Skeletal muscle tissue (tissue), 3 donors: ENCODE measurements at regions not wholly inside any gene's neighbourhood (a gene's known extent, or its start where the extent isn't known, plus 50 kb on each side); places are given as distances from the start of the nearest gene placed in this dataset.

Experiments used
- H3K27ac ChIP-seq: one replicate; pipeline ENCODE4 v1.7.0; 2013; ENCODE audit warnings: mild to moderate bottlenecking, low read depth, low read length, inconsistent platforms
- H3K27me3 ChIP-seq, 3 donors: one replicate each; pipeline ENCODE4 v1.7.0; 2013; ENCODE audit warnings: low read length in 3 of 3; ENCODE audit not compliant: control insufficient read depth in 3 of 3, insufficient read depth in 3 of 3
- H3K36me3 ChIP-seq, 3 donors: one replicate each; pipeline ENCODE4 v1.7.0; 2013; ENCODE audit warnings: low read length in 3 of 3; ENCODE audit not compliant: control insufficient read depth in 3 of 3, insufficient read depth in 3 of 3
- H3K4me1 ChIP-seq, 3 donors: one replicate each; pipeline ENCODE4 v1.7.0; 2013; ENCODE audit warnings: low read length in 3 of 3, mild to moderate bottlenecking in 3 of 3; ENCODE audit not compliant: control insufficient read depth in 3 of 3, insufficient read depth in 3 of 3
- H3K4me3 ChIP-seq, 3 donors: one replicate each; pipeline ENCODE4 v1.7.0; 2013; ENCODE audit warnings: low read length in 3 of 3
- H3K9ac ChIP-seq, 3 donors: one replicate each; pipeline ENCODE4 v1.7.0; 2013; ENCODE audit warnings: low read length in 3 of 3, mild to moderate bottlenecking in 3 of 3, moderate library complexity in 2 of 3, low read depth in 1 of 3
- H3K9me3 ChIP-seq, 3 donors: one replicate each; pipeline ENCODE4 v1.7.0; 2013; ENCODE audit warnings: low read length in 3 of 3; ENCODE audit not compliant: control insufficient read depth in 3 of 3
- donor health status: Osteomylitis.

GRCh38 chr2:2698182-2699120, 367.4 kb upstream of the MYT1L start:
- no peak overlapping the region for H3K9ac ChIP-seq
- no peaks in the 10 kb centered on the region for H3K4me1 ChIP-seq
- no peaks in the 10 kb centered on the region for H3K36me3 ChIP-seq
- no peak overlapping the region for H3K4me3 ChIP-seq
- H3K27me3 ChIP-seq = peaks cover 2 to 17% (median 3%) of the 10 kb centered on the region in 3 donors
- H3K9me3 ChIP-seq = no peaks in the 10 kb centered on the region
- H3K27ac ChIP-seq = no peak overlapping the region

- peaks cover 3 to 23% (median 5%) of the 10 kb centered on the region in 3 donors for H3K27me3 ChIP-seq
- H3K9me3 ChIP-seq = no peaks in the 10 kb centered on the region
- no peaks in the 10 kb centered on the region for H3K36me3 ChIP-seq
- no peak overlapping the region for H3K27ac ChIP-seq
- no peaks in the 10 kb centered on the region for H3K4me1 ChIP-seq
- no peak overlapping the region for H3K4me3 ChIP-seq
- no peak overlapping the region for H3K9ac ChIP-seq
These were observed 365.8 kb upstream of the MYT1L start for GRCh38 chr2:2696733-2697455.

GRCh38 chr2:2696325-2696724, 365.2 kb upstream of the MYT1L start:
- H3K9ac ChIP-seq = no peak overlapping the region
- no peaks in the 10 kb centered on the region for H3K9me3 ChIP-seq
- peaks cover 3 to 23% (median 6%) of the 10 kb centered on the region in 3 donors for H3K27me3 ChIP-seq
- no peak overlapping the region for H3K4me3 ChIP-seq
- H3K36me3 ChIP-seq = no peaks in the 10 kb centered on the region
- H3K27ac ChIP-seq = no peak overlapping the region
- H3K4me1 ChIP-seq = no peaks in the 10 kb centered on the region

- no peaks in the 10 kb centered on the region for H3K9me3 ChIP-seq
- H3K27ac ChIP-seq = no peak overlapping the region
- no peaks in the 10 kb centered on the region for H3K4me1 ChIP-seq
- no peak overlapping the region for H3K9ac ChIP-seq
- no peaks in the 10 kb centered on the region for H3K36me3 ChIP-seq
- H3K4me3 ChIP-seq = no peak overlapping the region
- H3K27me3 ChIP-seq = peaks cover 6 to 31% (median 6%) of the 10 kb centered on the region in 3 donors
These were observed 363.7 kb upstream of the MYT1L start for GRCh38 chr2:2694746-2695145.

GRCh38 chr2:2692599-2693389, 361.7 kb upstream of the MYT1L start:
- Histone ChIP-seq H3K36me3 (no peaks in the 10 kb centered on the region), H3K27ac (no peak overlapping the region), H3K9me3 (no peaks in the 10 kb centered on the region), H3K9ac (no peak overlapping the region), H3K4me3 (no peak overlapping the region), H3K4me1 (no peaks in the 10 kb centered on the region), H3K27me3 (peaks cover 6 to 31% (median 6%) of the 10 kb centered on the region in 3 donors)

- Histone ChIP-seq H3K4me3 (no peak overlapping the region), H3K4me1 (no peaks in the 10 kb centered on the region), H3K27me3 (peaks cover 6 to 31% (median 6%) of the 10 kb centered on the region in 3 donors), H3K27ac (no peak overlapping the region), H3K36me3 (no peaks in the 10 kb centered on the region), H3K9ac (no peak overlapping the region), H3K9me3 (no peaks in the 10 kb centered on the region)
These were observed 360.3 kb upstream of the MYT1L start for GRCh38 chr2:2691419-2691818.

- no peak overlapping the region for H3K27ac ChIP-seq
- peaks cover 6 to 28% (median 6%) of the 10 kb centered on the region in 3 donors for H3K27me3 ChIP-seq
- no peak overlapping the region for H3K9ac ChIP-seq
These were observed 359.9 kb upstream of the MYT1L start for GRCh38 chr2:2690985-2691384.

GRCh38 chr2:2689306-2689705, 358.2 kb upstream of the MYT1L start:
- H3K4me1 ChIP-seq = no peaks in the 10 kb centered on the region
- peaks cover 2 to 15% (median 6%) of the 10 kb centered on the region in 3 donors for H3K27me3 ChIP-seq
- H3K9ac ChIP-seq = no peak overlapping the region
- no peaks in the 10 kb centered on the region for H3K36me3 ChIP-seq
- no peak overlapping the region for H3K4me3 ChIP-seq
- no peak overlapping the region for H3K27ac ChIP-seq
- no peaks in the 10 kb centered on the region for H3K9me3 ChIP-seq

More at GRCh38 chr2:2690985-2691384, 359.9 kb upstream of the MYT1L start:
- H3K9me3 ChIP-seq = no peaks in the 10 kb centered on the region
- no peaks in the 10 kb centered on the region for H3K4me1 ChIP-seq
- no peak overlapping the region for H3K4me3 ChIP-seq
- no peaks in the 10 kb centered on the region for H3K36me3 ChIP-seq

GRCh38 chr2:2688254-2688653, 357.2 kb upstream of the MYT1L start:
- no peaks in the 10 kb centered on the region for H3K9me3 ChIP-seq
- no peaks in the 10 kb centered on the region for H3K36me3 ChIP-seq
- no peak overlapping the region for H3K9ac ChIP-seq
- no peak overlapping the region for H3K4me3 ChIP-seq
- peaks cover 2 to 12% (median 3%) of the 10 kb centered on the region in 3 donors for H3K27me3 ChIP-seq
- no peak overlapping the region for H3K27ac ChIP-seq
- H3K4me1 ChIP-seq = no peaks in the 10 kb centered on the region
